Nephron progenitor cell (in vitro differentiated cells): ENCODE measurements at regions not wholly inside any gene's neighbourhood (a gene's known extent, or its start where the extent isn't known, plus 50 kb on each side); places are given as distances from the start of the nearest gene placed in this dataset.

Source experiments
- DNase-seq: peaks from one replicate; pipeline ENCODE4 v3.0.0; 2021
- H3K27ac Mint-ChIP-seq: 2 replicates; pipeline ENCODE4 v1.8.0; 2021; ENCODE audit warnings: mild to moderate bottlenecking, moderate library complexity, mixed read lengths
- H3K27me3 Mint-ChIP-seq: 2 replicates; pipeline ENCODE4 v1.8.0; 2021; ENCODE audit warnings: mild to moderate bottlenecking, low read depth, mixed read lengths; ENCODE audit not compliant: poor library complexity
- H3K36me3 Mint-ChIP-seq: 2 replicates; pipeline ENCODE4 v1.8.0; 2021; ENCODE audit warnings: low read depth, mixed read lengths
- H3K4me1 Mint-ChIP-seq: 2 replicates; pipeline ENCODE4 v1.8.0; 2021; ENCODE audit warnings: mixed read lengths
- H3K4me3 Mint-ChIP-seq: 2 replicates; pipeline ENCODE4 v1.8.0; 2021; ENCODE audit warnings: mild to moderate bottlenecking, moderate library complexity, mixed read lengths
- H3K9me3 Mint-ChIP-seq: 2 replicates; pipeline ENCODE4 v1.8.0; 2021; ENCODE audit warnings: mild to moderate bottlenecking, moderate library complexity, mixed read lengths
- TF ChIP-seq, protein P1 (sequence below): fragments of 200-600 bp; sonication (generic); IDR thresholded peaks from 2 replicates; pipeline ENCODE4 v1.5.0; 2021; ENCODE audit warnings: antibody characterized with exemption

DNA sequence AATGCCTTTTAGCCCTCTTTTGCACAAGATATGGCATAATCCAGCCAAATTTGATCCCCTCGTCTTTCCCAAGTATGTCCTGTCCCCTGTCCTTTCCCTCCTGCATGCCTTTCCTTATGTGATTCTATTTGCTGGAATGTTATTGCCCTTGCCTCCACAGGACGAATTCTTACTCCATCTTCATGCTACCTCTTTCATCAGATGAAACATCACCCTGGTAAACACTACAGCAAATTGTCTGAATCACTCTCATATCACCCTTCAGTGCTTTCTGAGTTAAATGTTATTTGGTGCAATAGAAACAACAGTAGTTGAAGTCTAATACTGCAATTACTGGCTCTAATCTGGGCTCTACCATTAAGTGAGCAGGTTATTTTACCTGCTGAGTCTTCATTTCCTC, 52.2 kb upstream of the FAT1 start:
- Mint-ChIP-seq H3K4me3 (no peak overlapping the region), H3K27ac (no peak overlapping the region), H3K36me3 (no peaks in the 10 kb centered on the region), H3K27me3 (peaks cover 4% of the 10 kb centered on the region), H3K9me3 (no peaks in the 10 kb centered on the region), H3K4me1 (no peaks in the 10 kb centered on the region)
- no peak for DNase-seq
- TF ChIP-seq, protein P1, sequence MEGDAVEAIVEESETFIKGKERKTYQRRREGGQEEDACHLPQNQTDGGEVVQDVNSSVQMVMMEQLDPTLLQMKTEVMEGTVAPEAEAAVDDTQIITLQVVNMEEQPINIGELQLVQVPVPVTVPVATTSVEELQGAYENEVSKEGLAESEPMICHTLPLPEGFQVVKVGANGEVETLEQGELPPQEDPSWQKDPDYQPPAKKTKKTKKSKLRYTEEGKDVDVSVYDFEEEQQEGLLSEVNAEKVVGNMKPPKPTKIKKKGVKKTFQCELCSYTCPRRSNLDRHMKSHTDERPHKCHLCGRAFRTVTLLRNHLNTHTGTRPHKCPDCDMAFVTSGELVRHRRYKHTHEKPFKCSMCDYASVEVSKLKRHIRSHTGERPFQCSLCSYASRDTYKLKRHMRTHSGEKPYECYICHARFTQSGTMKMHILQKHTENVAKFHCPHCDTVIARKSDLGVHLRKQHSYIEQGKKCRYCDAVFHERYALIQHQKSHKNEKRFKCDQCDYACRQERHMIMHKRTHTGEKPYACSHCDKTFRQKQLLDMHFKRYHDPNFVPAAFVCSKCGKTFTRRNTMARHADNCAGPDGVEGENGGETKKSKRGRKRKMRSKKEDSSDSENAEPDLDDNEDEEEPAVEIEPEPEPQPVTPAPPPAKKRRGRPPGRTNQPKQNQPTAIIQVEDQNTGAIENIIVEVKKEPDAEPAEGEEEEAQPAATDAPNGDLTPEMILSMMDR: no peak

- H3K27me3 Mint-ChIP-seq: no peaks in the 10 kb centered on the region
- TF ChIP-seq, protein P1: no peak
- no peak for DNase-seq
- no peaks in the 10 kb centered on the region for H3K9me3 Mint-ChIP-seq
- no peak overlapping the region for H3K27ac Mint-ChIP-seq
- H3K4me1 Mint-ChIP-seq: peaks cover 6% of the 10 kb centered on the region
- no peak overlapping the region for H3K4me3 Mint-ChIP-seq
- H3K36me3 Mint-ChIP-seq: no peaks in the 10 kb centered on the region
These were observed 54.5 kb upstream of the FAT1 start for GRCh38 chr4:186778134-186778533.

GRCh38 chr4:186780291-186781031, 56.8 kb upstream of the FAT1 start:
- DNase-seq: no peak
- H3K4me3 Mint-ChIP-seq: no peak overlapping the region

GRCh38 chr4:186781032-186781917, 57.6 kb upstream of the FAT1 start:
- H3K27ac Mint-ChIP-seq: peak overlapping the region; percentile 78
- H3K4me3 Mint-ChIP-seq: no peak overlapping the region
- H3K4me1 Mint-ChIP-seq: peaks cover 6% of the 10 kb centered on the region
- no peak for DNase-seq
- peaks cover 4% of the 10 kb centered on the region for H3K27me3 Mint-ChIP-seq
- TF ChIP-seq, protein P1: no peak
- H3K9me3 Mint-ChIP-seq: no peaks in the 10 kb centered on the region
- no peaks in the 10 kb centered on the region for H3K36me3 Mint-ChIP-seq

More at GRCh38 chr4:186780291-186781031, 56.8 kb upstream of the FAT1 start:
- H3K27me3 Mint-ChIP-seq: peaks cover 3% of the 10 kb centered on the region
- H3K27ac Mint-ChIP-seq: no peak overlapping the region
- peaks cover 6% of the 10 kb centered on the region for H3K4me1 Mint-ChIP-seq
- H3K36me3 Mint-ChIP-seq: no peaks in the 10 kb centered on the region
- H3K9me3 Mint-ChIP-seq: no peaks in the 10 kb centered on the region
- TF ChIP-seq, protein P1: no peak

DNA sequence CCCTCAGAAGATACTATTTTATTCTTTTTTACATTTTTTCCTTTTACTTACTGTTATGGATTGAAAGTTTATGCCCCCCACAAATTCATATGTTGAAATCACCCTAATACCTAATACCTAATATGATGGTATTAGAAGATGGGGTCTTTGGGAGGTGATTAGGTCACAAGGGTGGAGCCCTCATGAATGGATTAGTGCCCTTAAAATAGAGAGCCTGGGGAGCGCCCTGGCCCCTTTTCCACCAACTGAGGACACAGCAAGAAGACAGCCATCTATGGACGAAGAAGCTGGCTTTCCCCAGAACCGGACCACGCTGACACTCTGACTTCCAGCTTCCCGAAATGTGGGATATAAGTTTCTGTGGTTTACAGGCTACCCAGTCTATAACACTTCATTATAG, 58.6 kb upstream of the FAT1 start:
- no peak for DNase-seq
- H3K36me3 Mint-ChIP-seq: no peaks in the 10 kb centered on the region
- H3K9me3 Mint-ChIP-seq: no peaks in the 10 kb centered on the region
- H3K27me3 Mint-ChIP-seq: peaks cover 6% of the 10 kb centered on the region
- no peak overlapping the region for H3K4me3 Mint-ChIP-seq
- H3K27ac Mint-ChIP-seq: no peak overlapping the region
- H3K4me1 Mint-ChIP-seq: peaks cover 6% of the 10 kb centered on the region
- TF ChIP-seq, protein P1: no peak
